Right atrium auricular region (tissue), 2 donors: ENCODE measurements at regions not wholly inside any gene's neighbourhood (a gene's known extent, or its start where the extent isn't known, plus 50 kb on each side); places are given as distances from the start of the nearest gene placed in this dataset.
"Not testable (repeated sequence)": the region's sequence is repeated elsewhere in the genome, so short reads cannot be mapped to it uniquely, and the experiment has no call there.

Experiments
- DNase-seq: peaks from one replicate; pipeline ENCODE4 v3.0.0-alpha.2; 2019; ENCODE audit warnings: low spot score
- H3K27ac ChIP-seq, 2 donors: fragments of 200-600 bp; sonication (generic); 1 replicate in 1 of 2; 2 replicates in 1 of 2; pipeline ENCODE4 v1.5.1; 2016 to 2019
- H3K27me3 ChIP-seq, 2 donors: fragments of 200-600 bp; sonication (generic); one replicate each; pipeline versions ENCODE4 v1.5.1 to v1.6.0; 2017 to 2019
- H3K36me3 ChIP-seq: fragments of 200-600 bp; sonication (generic); one replicate; pipeline ENCODE4 v1.5.1; 2016
- H3K4me1 ChIP-seq, 2 donors: fragments of 200-600 bp; sonication (generic); one replicate each; pipeline versions ENCODE4 v1.5.1 to v1.6.0; 2017 to 2019
- H3K4me3 ChIP-seq, 2 donors: fragments of 200-600 bp; sonication (generic); 1 replicate in 1 of 2; 2 replicates in 1 of 2; pipeline ENCODE4 v1.5.1; 2017 to 2019; ENCODE audit warnings: mild to moderate bottlenecking in 1 of 2, moderate library complexity in 1 of 2
- H3K9me3 ChIP-seq, 2 donors: fragments of 200-600 bp; sonication (generic); one replicate each; pipeline ENCODE4 v1.5.1; 2019
- CTCF ChIP-seq, 2 donors: fragments of 200-600 bp; sonication (generic); IDR thresholded peaks; one replicate each; pipeline ENCODE4 v1.5.1; 2019; ENCODE audit warnings: antibody characterized with exemption in 2 of 2

- no peak overlapping the region for H3K4me3 ChIP-seq
- no peak overlapping the region for H3K27ac ChIP-seq
- no peaks in the 10 kb centered on the region for H3K27me3 ChIP-seq
- no peaks in the 10 kb centered on the region for H3K4me1 ChIP-seq
- TF ChIP-seq CTCF (IDR thresholded peaks at IDR 0.05): no peak
- H3K36me3 ChIP-seq: no peaks in the 10 kb centered on the region
- no peaks in the 10 kb centered on the region for H3K9me3 ChIP-seq
- DNase-seq: no peak
Measured at GRCh38 chr3:82130046-82130445, 368.6 kb upstream of the GBE1 start.

DNA sequence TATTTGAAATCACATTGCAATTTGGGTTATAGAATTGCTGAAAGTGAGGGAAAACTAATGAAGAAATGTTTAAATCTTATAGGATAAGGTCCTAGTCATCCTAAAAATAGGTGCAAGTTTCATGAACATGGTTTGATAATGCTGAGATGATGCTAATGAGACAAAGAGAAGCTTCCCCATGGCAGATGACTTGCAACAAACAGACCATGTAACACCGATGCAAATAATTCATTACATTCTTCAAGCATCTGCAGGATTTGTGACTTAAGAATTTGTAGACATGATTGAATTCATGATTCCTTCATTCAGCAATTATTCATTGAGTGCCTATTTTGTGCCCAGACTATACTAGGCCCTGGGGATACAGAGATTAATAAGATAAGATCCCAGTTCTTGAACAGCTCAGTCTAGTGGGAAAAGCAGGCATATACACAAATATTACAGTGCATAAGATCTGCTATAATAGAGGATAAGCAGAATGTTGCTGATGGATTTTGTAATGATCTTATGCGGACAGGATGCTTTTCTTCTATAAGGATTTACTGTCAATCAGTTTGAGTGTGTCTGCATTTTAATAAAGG, 367.9 kb upstream of the GBE1 start:
- Histone ChIP-seq H3K27me3 (no peaks in the 10 kb centered on the region), H3K4me3 (no peak overlapping the region), H3K36me3 (no peaks in the 10 kb centered on the region), H3K4me1 (no peaks in the 10 kb centered on the region), H3K27ac (no peak overlapping the region), H3K9me3 (no peaks in the 10 kb centered on the region)
- TF ChIP-seq CTCF (IDR thresholded peaks at IDR 0.05): no peak
- DNase-seq: no peak

- TF ChIP-seq CTCF (IDR thresholded peaks at IDR 0.05): no peak
- H3K27me3 ChIP-seq: no peaks in the 10 kb centered on the region
- no peak overlapping the region for H3K4me3 ChIP-seq
- H3K36me3 ChIP-seq: no peaks in the 10 kb centered on the region
- no peaks in the 10 kb centered on the region for H3K9me3 ChIP-seq
- no peak for DNase-seq
- no peak overlapping the region for H3K27ac ChIP-seq
- no peaks in the 10 kb centered on the region for H3K4me1 ChIP-seq
Measured at GRCh38 chr3:82128271-82128670, 366.8 kb upstream of the GBE1 start.

GRCh38 chr3:82122554-82123345, 361.3 kb upstream of the GBE1 start:
- DNase-seq: no peak
- Histone ChIP-seq H3K27me3 (no peaks in the 10 kb centered on the region), H3K4me1 (no peaks in the 10 kb centered on the region), H3K9me3 (no peaks in the 10 kb centered on the region), H3K27ac (no peak overlapping the region), H3K4me3 (no peak overlapping the region), H3K36me3 (no peaks in the 10 kb centered on the region)
- TF ChIP-seq CTCF (IDR thresholded peaks at IDR 0.05): no peak

DNA sequence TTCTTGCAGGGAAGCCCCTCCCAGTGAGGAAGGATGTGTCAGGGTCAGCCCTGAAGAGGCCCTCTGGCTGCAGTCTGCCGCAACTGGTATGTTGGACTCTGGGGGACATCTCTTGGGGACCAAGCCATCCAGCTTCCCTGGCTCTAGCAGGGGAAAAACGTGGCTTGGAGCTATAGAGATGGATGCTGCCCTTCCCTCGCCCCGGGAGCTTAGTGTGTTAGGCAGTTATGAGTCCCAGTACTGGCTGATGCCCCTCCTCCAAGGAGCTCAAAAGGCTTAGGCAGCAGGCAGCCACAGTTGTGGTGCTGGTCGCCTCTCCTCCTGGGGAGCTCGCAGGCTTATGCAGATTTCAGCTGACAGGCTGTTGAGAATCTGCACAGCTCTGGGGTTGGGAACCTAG, 353.1 kb upstream of the GBE1 start:
- Histone ChIP-seq H3K27ac (no peak overlapping the region), H3K36me3 (no peaks in the 10 kb centered on the region), H3K27me3 (no peaks in the 10 kb centered on the region), H3K4me3 (no peak overlapping the region), H3K9me3 (peaks cover 0 to 15% of the 10 kb centered on the region in 2 donors), H3K4me1 (no peaks in the 10 kb centered on the region)
- no peak for TF ChIP-seq CTCF (IDR thresholded peaks at IDR 0.05)
- no peak for DNase-seq

- H3K9me3 ChIP-seq: peaks cover 0 to 15% of the 10 kb centered on the region in 2 donors
- H3K27me3 ChIP-seq, H3K4me1 ChIP-seq, H3K4me3 ChIP-seq, DNase-seq, H3K36me3 ChIP-seq, H3K27ac ChIP-seq: not testable (repeated sequence)
Measured at GRCh38 chr3:82110721-82111120, 349.3 kb upstream of the GBE1 start.
